ENCODE measurements at regions not wholly inside any gene's neighbourhood (a gene's known extent, or its start where the extent isn't known, plus 50 kb on each side); places are given as distances from the start of the nearest gene placed in this dataset.

GRCh38 chr4:67286724-67287123 is 258.6 kb downstream of the CENPC start:
- DNase-seq, result no peak
- H3K79me2 ChIP-seq (ENCODE audit: insufficient read depth), result no peaks in the 10 kb centered on the region
- no peaks in the 10 kb centered on the region for H3K36me3 ChIP-seq (replicated peaks in 1 of 2; ENCODE audit: control insufficient read depth in 1 of 2, insufficient read depth in 2 of 2, low read length in 1 of 2)
- H3K27me3 ChIP-seq (ENCODE audit: insufficient read depth), result no peaks in the 10 kb centered on the region
- TF ChIP-seq RFX5 (IDR thresholded peaks at IDR 0.05; ENCODE audit: low read length) (no peak), POLR2AphosphoS5 (IDR thresholded peaks at IDR 0.05; ENCODE audit: low read depth, low read length) (no peak), SIN3A (IDR thresholded peaks at IDR 0.05; ENCODE audit: borderline replicate concordance, low read depth, low read length) (no peak), PBX3 (IDR thresholded peaks at IDR 0.05) (no peak), IRF3 (IDR thresholded peaks at IDR 0.05; ENCODE audit: low read depth, low read length) (no peak), ZBTB33 (IDR thresholded peaks at IDR 0.05; ENCODE audit: borderline replicate concordance, low read depth) (no peak), CHD2 (IDR thresholded peaks at IDR 0.05; ENCODE audit: low read length, partially characterized antibody) (no peak), GATA2 (CRISPR knock-in tag; IDR thresholded peaks at IDR 0.05) (no peak), RAD21 (IDR thresholded peaks at IDR 0.05; ENCODE audit: low read length) (no peak), ELF1 (IDR thresholded peaks at IDR 0.05) (no peak), SMC3 (IDR thresholded peaks at IDR 0.05; ENCODE audit: low read depth, low read length) (no peak), FOSL2 (IDR thresholded peaks at IDR 0.05; ENCODE audit: borderline replicate concordance, low read depth) (no peak), RCOR1 (IDR thresholded peaks at IDR 0.05; ENCODE audit: low read length) (no peak), MXI1 (IDR thresholded peaks at IDR 0.05; ENCODE audit: low read depth, low read length) (no peak), TCF12 (IDR thresholded peaks at IDR 0.05) (no peak), TEAD4 (IDR thresholded peaks at IDR 0.05; ENCODE audit: borderline replicate concordance, insufficient read depth) (no peak)
- TF ChIP-seq, protein P1, sequence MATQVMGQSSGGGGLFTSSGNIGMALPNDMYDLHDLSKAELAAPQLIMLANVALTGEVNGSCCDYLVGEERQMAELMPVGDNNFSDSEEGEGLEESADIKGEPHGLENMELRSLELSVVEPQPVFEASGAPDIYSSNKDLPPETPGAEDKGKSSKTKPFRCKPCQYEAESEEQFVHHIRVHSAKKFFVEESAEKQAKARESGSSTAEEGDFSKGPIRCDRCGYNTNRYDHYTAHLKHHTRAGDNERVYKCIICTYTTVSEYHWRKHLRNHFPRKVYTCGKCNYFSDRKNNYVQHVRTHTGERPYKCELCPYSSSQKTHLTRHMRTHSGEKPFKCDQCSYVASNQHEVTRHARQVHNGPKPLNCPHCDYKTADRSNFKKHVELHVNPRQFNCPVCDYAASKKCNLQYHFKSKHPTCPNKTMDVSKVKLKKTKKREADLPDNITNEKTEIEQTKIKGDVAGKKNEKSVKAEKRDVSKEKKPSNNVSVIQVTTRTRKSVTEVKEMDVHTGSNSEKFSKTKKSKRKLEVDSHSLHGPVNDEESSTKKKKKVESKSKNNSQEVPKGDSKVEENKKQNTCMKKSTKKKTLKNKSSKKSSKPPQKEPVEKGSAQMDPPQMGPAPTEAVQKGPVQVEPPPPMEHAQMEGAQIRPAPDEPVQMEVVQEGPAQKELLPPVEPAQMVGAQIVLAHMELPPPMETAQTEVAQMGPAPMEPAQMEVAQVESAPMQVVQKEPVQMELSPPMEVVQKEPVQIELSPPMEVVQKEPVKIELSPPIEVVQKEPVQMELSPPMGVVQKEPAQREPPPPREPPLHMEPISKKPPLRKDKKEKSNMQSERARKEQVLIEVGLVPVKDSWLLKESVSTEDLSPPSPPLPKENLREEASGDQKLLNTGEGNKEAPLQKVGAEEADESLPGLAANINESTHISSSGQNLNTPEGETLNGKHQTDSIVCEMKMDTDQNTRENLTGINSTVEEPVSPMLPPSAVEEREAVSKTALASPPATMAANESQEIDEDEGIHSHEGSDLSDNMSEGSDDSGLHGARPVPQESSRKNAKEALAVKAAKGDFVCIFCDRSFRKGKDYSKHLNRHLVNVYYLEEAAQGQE (IDR thresholded peaks at IDR 0.05; ENCODE audit: low read depth, low read length), result no peak
- no peaks in the 10 kb centered on the region for H3K9me3 ChIP-seq
- no peaks in the 10 kb centered on the region for H3K9me2 ChIP-seq
- no peaks in the 10 kb centered on the region for H3K4me1 ChIP-seq (ENCODE audit: control insufficient read depth in 1 of 2, insufficient read depth in 2 of 2, low read depth in 1 of 2, low read length in 1 of 2)
- ChIA-PET CTCF (interaction anchor here (1.2 kb wide), 1 partner anchor 40 kb away, joined by 3 read pairs; no protein-coding TSS in a partner anchor), POLR2A (no interaction called here)
- no peaks in the 10 kb centered on the region for H4K20me1 ChIP-seq (ENCODE audit: insufficient read depth)
- no peak overlapping the region for H3K9ac ChIP-seq
- H3K4me3 ChIP-seq (ENCODE audit: low read depth in 2 of 2, low read length in 1 of 2), result no peak overlapping the region
- H3K4me2 ChIP-seq, result no peak overlapping the region
- H2AFZ ChIP-seq (ENCODE audit: low read depth), result no peak overlapping the region
- H3F3A ChIP-seq (replicated peaks; ENCODE audit: insufficient read depth), result no peaks in the 10 kb centered on the region
- H3K27ac ChIP-seq (ENCODE audit: low read depth in 2 of 2, low read length in 1 of 2), result no peak overlapping the region
- WGBS (ENCODE audit: low lambda C conversion rate), result 0% methylated on average over 1 of the region's 17 CpGs

All from SK-N-SH (cell line).